Stimulated activated CD8-positive, alpha-beta memory T cell treated with anti-CD3 and anti-CD28 coated beads, Interleukin-2, amount 100 ng/mL, for 48 hours (primary cell): ENCODE measurements at regions not wholly inside any gene's neighbourhood (a gene's known extent, or its start where the extent isn't known, plus 50 kb on each side); places are given as distances from the start of the nearest gene placed in this dataset.
"Not testable (repeated sequence)": the region's sequence is repeated elsewhere in the genome, so short reads cannot be mapped to it uniquely, and the experiment has no call there.

Experiments used
- DNase-seq, 2 donors: peaks; one replicate each; pipeline ENCODE4 v3.0.0-alpha.2; 2020; ENCODE audit warnings: low read depth in 2 of 2

DNA sequence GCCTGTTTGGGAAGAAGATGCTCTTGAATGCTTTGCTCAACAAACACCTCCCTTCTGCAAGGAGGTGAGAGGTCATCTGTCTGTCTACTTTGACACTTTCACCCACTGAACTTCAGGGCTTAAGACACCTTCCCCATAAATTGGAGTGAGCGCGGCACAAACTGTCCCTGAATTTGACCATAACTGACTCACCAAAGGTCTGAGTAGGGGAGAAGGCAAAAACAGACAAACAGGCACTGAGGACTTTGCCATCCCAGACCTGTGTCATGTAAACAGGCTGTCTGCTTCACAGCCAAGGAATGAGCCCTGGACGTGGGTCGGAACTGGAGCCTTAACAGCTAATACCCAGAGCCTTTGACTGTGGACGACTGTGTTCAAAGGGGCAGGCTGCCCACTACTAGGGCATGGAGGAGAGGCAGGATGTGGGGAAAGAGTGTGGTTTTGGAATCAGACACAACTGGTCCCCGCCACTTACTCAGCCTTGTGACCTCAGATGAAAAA, 320.9 kb upstream of the KLF4 start:
- DNase-seq, result no peak

DNA sequence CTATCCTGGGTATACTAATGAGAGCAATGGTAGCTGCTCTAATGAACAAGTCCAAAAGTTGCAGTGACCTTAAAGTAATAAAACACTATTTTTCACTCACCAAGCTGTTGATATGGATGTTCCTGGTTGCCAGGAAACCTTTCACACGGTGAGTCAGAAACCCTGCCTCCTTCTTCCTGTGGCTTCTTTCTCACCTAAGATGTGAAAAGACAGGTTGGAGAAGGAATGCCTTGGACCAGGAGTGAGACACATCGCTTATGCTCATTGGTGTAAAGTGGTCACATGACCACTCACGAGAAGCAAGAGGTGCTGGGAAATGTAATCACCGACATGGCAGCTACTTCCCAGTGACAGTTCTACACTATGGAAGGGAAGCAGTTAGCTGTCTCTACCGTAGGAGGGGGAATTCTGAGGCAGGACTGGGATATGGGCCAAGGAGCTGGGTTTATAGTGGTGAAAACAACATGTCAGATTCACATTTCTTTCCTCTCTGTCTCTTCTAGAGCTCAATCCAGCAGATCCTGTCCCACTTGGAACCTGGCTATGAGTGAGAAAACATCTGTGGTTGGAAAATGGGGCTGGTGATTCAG, 320.4 kb upstream of the KLF4 start:
- no peak for DNase-seq

DNA sequence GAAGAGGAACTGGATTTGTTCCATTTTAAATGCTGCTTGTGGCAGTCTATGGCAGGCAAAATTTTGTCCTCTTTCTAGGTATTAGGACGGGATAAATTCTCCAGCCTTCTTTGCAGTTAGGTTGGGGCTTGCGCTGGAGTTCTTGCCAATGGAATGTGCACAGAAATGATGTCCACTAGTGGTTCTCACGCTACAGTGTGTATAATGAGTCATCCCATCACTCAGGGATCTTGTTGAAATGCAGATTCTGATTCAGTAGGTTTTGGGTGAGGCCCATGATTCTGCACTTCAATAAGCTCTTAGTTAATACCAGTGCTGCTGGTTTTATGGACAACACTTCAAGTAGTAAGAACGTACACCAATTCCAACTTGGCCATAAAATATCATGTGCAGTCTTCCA, 317.6 kb upstream of the KLF4 start:
- DNase-seq, result no peak

DNA sequence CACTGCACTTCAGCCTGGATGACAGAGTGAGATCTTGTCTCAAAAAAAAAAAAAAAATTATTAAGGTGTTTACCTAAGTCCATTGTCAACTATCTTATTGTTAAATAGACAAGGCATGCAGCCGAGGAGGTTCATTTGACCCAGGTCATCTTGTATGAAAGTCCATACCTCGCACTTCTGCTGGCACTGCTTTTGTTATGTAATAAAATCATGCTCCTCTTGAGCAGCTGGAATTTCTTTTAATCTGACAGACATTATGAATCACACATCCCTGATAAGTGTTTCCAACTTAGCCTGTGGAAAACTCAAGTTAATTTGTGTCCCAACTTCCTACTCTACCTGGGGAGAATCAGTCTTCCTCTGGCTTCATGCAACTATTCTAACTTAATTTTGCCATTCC, 315.6 kb upstream of the KLF4 start:
- DNase-seq, result no peak

DNA sequence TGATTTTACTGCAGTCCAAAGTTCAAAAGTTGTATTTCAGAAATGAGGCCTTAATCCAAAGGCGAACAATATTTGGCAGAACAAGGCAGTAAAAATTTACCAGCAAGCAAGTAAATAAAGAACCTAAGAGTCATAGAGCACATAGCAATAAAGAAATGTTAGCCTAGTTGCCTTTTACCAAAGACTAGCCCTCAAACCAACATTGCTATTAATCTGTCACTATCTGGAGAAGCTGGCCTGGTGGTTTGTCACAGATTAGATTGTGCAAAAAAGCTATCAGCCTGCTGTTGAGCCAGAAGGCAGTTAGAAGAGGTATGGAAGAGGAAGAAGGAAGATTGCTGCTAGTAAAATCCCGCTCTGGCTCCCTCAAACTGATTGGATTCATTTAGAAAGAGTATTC, 304.7 kb upstream of the KLF4 start:
- no peak for DNase-seq

DNA sequence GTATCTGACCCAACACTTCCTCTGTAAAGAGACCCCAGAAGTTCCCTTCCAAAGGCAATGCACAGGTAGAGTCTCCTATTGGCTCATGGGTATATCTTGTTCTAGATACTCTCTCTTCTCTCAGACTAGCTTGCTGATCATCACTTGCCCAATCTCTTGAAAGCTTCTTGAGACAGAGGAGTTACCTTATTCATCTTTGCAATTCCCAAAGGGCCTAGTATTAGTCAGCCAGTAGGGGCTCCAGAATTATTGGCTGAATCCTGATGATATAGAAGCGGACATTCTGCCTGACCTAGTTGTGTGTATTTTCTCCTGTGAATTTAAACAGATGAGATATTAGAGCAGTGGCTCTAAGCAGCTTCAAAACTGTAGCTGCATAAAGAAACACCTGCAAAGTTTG, 304.0 kb upstream of the KLF4 start:
- no peak for DNase-seq

DNA sequence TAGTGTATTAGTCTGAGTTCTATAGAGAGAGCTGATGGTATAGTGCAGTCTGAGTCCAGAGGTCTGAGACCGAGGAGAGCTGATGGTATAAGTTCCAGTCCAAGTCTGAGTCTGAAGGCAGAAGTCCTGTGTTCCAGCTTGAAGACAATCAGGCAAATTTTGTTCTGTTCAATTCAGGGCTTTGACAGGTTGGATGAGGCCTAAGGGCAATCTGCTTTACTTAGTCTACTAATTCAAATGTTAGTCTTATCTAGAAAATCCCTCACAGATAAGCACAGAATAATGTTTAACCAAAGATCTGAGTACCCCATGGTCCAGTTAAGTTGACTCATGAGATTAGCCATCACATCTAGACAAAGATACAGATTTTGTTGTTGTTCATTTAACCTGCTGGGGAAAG, 303.0 kb upstream of the KLF4 start:
- DNase-seq, result no peak

DNA sequence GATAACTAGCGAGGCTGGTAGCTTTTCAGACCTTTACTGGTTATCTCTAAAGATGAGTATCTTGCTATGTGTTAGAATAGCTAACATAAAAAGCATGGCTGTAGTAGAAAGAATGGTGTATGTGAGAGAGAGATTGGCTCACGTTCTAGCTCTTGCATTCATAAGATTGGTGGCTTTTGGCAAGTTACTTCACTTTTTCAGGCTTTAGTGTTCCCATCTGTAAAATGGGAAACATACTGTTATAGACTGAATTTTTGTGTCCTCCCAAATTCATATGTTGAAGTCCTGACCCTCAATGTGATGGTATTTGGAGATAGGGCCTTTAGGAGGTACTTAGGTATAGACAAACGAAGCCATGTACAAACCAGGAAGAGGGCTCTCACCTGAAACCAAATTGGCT, 302.4 kb upstream of the KLF4 start:
- DNase-seq, result no peak

DNA sequence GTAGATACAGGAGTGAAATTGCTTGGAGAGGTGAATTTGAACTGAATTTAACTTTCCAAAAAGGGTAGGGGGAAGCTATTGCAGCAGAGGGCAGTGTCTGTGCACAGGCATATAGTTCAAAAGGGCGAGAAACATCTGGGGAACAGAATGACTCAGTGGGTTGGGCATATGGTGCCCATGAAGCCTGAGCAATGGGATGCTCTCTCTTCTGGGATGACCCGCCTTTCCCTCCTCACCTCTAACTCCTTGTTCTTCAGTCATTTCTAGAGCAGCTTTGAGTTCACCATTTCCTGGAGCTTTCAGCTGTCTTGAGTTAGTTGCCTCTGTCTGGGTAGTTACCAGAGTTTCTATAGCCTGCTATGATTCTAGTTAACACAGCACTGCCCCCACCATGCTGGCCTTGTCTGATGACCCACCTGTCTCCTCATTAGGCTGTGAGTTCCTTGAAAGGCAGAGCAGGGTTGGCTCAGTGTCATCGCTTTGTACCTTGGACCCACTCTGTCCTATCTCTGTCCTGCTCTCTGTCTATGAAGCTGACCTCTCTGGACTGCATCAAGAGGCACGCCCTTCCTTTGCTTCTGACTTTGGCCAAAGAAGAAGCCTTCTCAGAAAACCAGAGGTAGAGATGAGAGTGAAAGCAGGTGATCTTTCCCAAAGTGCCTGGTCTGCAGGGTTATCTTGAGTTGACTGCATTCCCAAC, 299.6 kb upstream of the KLF4 start:
- DNase-seq, result no peak

DNA sequence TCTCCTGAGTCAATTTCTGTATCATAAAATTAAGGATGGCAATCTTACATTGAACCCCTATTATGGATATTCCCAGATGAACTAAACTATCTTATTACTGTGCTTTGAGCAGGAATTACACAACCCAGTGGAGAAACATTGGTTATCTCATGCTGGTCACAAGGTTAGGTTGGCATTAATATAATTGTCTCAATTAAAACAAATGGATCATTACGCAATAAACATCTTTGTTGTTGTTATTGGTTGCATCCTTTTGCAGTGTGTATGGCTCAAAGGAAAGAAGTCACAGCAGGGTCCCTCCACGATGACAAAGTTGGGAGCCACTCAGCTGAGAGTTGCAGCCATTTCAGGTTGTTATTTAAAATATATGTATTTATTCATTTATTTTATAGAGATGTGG, 297.0 kb upstream of the KLF4 start:
- no peak for DNase-seq

DNA sequence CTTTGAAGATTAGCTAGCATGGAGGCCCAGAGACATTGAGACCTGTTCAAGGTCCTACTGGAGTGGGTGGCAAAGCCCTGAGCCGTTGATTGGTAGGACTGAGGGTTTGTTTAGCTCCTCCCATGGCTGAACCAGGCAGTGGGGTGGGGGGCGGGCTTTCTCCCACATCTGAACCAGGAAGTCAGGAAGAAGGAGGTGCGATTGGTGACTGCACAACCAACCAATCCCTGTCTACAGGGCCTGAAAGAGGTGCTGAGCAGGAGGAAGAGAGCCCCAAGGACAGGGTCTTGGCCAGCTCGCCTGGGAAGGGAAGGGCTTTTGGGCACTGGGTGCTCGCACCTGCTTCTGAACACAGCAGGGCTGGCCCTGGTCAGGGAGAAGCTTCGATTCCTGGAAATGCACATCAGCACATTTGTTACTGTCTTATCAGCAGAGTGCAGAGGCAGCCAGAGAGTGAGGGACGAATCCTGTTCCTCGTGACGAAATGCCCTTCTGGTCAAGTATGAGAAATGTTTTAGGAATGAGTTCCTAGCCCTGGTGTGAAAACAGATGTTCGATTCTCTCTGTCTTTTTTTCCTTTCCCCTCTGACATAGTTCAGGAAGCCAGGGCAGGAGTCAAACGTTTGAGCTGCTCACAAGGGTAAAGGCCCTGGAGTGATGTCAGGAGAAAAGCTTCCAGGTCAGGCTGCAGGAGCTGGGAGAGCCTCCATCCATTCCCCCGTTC, 294.8 kb upstream of the KLF4 start:
- no peak for DNase-seq

DNA sequence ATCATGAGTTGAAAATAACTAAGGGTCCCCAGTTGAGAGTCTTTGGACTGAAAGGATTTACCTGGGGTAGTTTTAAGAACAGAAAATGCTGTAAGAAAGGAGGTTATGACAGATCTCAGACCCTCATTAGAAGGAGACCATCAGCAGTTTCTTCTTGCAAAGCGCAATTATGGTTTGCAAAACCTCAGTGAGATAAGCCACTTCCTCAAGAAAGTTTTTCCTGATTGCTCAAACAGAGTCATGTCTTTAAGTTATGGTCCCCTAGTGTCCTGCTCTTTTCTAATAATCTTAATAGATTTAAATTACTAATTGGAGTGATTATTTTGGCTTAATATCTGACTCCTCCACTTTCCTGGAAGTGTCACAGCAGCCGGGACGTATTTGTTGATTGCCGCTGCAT, 293.2 kb upstream of the KLF4 start:
- DNase-seq, result no peak

DNA sequence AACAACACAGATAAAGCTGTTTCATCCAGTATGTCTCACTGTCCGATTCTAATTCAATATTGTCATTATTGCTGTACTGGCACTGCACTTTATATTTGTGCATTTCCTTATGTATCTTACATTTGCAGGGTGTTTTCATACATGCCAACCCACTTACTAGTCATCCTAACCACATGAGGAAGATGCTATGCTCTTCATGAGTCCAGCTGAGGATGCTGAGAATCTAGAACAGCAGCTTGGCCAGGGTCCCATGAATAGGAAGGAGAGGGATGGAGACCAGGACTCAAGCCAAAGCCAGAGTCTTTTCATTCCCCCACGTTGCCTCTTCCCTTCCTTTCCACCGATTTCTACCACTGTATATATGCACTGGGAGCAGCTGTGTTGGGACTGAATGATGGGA, 292.8 kb upstream of the KLF4 start:
- no peak for DNase-seq

DNA sequence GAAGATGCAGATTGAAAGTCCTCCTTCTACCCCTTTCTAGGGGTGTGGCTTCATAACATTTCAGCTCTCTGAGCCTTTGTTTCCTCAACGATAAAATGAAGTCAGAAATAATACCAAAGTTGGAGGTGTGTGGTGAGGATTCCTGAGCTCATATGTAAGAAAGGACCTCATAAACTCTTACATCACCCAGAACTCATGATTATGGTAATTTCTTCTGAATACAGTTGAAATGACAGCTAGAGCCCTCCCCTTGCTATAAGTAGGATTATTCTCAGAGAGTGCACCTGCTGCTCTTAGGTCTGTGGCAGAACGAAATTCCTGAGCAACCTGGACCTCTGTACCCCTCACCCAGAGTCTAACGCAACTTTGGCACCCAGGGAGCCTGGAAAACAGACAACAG, 291.4 kb upstream of the KLF4 start:
- no peak for DNase-seq

DNA sequence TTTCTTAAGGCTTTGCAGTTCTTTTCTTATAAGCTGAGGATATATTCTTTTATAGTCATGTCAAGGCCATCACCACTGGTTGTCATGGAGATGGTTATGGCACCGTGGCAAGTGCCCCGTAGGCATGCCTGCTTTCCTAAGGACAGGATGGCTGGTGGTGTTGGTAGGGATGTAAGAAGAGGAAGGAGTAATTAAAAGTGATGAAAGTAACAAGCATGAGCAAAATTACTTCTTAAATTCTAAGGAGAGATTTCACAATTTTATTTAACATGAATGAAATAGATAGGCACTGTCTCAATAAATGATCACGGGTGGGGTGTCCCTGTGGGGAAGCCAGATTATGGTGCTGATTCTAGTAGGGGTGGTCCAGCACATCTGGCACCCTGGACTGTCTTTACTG, 290.2 kb upstream of the KLF4 start:
- DNase-seq, result no peak

DNA sequence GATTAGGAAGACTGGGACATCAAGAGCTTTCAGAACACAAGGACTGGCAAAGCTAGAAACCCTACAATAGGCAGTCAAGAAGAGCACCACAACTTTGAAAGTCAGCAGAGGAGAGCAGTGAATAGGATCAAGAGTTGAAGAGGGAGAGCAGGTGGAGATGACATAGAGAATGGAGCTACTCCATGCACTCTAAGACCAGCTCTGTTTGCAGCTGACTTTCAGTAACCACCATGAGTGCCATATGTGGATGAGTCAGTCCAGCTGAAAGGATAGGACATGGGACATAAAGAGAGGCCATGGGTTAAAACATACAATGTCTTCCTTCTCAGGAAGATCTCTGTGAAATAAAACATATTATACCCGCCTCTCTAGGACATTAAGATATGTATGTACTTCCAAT, 289.1 kb upstream of the KLF4 start:
- DNase-seq, result no peak

DNA sequence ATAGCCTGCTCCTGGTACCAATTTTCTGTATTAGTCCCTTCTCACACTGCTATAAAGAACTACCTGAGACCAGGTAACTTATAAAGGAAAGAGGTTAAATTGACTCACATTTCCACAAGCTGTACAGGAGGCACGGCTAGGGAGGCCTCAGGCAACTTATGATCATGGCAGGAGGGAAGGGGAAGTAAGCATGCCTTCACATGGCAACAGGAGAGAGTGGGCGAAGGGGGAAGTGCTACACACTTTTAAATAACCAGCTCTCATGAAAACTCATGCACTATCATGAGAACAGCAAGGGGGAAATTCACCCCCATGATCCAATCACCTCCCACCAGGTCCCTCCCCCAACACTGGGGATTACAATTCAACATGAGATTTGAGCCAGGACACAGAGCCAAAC, 284.5 kb upstream of the KLF4 start:
- not testable (repeated sequence) for DNase-seq

DNA sequence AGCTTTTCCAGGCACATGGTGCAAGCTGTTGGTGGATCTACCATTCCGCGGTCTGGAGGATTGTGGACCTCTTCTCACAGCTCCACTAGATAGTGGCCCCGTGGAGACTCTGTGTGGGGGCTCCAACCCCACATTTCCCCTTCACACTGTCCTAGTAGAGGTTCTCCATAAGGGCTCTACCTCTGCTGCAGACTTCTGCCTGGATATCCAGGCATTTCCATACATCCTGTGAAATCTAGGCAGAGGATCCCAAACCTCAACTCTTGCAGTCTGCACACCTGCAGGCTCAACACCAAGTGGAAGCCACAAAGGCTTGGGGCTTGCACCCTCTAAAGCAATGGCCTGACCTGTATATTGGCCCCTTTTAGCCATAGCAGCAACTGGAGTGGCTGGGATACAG, 283.4 kb upstream of the KLF4 start:
- no peak for DNase-seq

DNA sequence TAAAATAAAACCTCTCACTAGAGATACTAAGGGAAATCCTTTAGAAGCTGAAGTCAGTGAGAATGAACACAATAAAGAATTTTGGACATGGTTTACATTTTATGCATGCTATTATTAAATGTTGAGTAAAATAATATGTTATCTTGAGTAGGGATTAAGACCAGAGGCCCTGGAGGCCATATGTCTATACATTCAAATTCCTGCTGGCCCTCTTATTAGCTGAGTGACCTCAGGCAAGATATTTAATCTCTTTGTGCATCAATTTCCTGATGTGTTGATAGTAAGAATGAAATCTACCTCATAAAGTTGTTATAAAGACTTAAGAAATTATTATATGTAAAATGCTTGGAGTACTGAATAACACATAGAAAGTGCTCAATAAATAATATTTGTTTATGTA, 281.1 kb upstream of the KLF4 start:
- DNase-seq, result no peak

DNA sequence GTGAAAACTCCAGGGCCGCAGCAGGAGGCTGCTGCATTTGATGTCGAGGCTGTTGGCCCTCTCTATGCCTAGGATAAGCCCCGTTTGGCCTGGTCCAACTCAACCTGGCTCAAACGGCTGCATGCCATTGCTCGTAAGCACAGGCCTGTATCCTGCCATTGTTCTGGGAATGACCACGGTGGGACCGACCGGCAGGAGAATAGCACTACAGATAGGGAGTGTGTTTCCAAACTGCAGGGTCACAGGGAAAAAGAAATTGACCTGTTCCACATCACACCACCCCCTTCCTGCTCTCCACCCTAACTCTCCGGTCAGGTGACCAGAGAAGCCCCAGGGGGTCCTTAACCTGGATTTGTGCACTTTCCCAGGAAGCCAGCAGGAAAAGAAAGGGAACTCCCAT, 278.7 kb upstream of the KLF4 start:
- no peak for DNase-seq

DNA sequence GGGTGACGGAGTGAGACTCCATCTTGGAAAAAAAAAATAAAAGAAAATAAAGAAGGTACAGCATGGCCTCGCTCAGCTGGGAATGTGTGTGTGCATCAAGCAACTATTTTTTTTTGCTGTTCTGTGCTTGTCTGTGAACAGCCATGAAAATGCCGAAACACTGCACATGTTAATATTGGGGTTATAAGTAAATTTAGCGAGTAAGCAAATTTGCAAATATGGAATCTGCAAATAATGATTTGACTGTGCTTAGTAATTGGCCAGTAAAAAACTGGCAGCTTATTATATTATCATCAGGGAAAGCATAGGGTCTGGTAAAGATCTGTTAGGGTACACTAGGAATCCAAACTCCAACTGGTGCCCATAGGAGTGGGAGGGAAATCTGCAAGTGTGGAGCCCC, 278.1 kb upstream of the KLF4 start:
- no peak for DNase-seq

DNA sequence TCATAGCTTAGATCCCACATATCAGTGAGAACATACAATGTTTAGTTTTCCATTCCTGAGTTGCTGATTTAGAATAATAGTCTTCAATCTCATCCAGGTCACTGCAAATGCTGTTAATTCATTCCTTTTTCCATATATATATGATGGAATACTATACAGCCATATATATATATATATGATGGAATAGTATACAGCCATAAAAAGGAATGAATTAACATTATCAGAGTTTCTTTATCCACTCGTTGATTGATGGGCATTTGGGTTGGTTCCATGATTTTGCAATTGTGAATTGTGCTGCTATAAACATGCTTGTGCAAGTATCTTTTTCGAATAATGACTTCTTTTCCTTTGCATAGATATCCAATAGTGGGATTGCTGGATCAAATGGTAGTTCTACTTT, 273.9 kb upstream of the KLF4 start:
- not testable (repeated sequence) for DNase-seq

DNA sequence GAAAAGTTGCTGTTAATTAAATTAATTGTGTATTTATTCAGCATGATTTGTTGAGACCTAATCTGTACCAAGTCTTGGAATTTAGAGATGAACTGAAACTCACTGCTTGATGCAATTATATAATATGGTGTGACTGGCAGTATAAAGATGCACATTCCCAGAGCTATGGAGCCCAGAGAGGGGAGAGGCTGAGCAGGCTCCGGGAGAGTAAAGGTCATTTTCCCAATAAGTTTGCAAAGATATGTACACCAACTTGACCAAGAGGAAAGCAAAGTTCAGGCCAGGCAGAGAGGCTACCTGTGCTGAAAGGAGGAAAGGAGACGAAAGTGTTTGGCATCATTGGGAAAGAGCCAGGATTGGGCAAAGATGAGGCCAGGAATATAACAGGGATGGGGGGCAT, 271.7 kb upstream of the KLF4 start:
- DNase-seq, result no peak
